ENCODE measurements at regions not wholly inside any gene's neighbourhood (a gene's known extent, or its start where the extent isn't known, plus 50 kb on each side); places are given as distances from the start of the nearest gene placed in this dataset.

- no peaks in the 10 kb centered on the region for H3K36me3 ChIP-seq (ENCODE audit: low read depth, missing control alignments)
- 67 to 71% methylated on average over 7 of the region's 7 CpGs for WGBS, 2 donors
- TF ChIP-seq CTCF (IDR thresholded peaks at IDR 0.05): no peak
- no peak for TF ChIP-seq POLR2A (IDR thresholded peaks at IDR 0.05)
- no peaks in the 10 kb centered on the region for H3K27me3 ChIP-seq
- DNase-seq: no peak
- H3K4me1 ChIP-seq: no peaks in the 10 kb centered on the region
- no peak overlapping the region for H3K4me3 ChIP-seq
- no peaks in the 10 kb centered on the region for H3K9me3 ChIP-seq
- intact Hi-C loops (cut with DNase I; ENCODE audit: low total_unique reads): no loop called here
- H3K27ac ChIP-seq: no peak overlapping the region
Measured at GRCh38 chr10:33781606-33782395, 447.3 kb upstream of the NRP1 start.

- Histone ChIP-seq H3K36me3 (ENCODE audit: low read depth, missing control alignments) (no peaks in the 10 kb centered on the region), H3K27me3 (no peaks in the 10 kb centered on the region), H3K27ac (no peak overlapping the region), H3K4me3 (no peak overlapping the region), H3K9me3 (no peaks in the 10 kb centered on the region), H3K4me1 (no peaks in the 10 kb centered on the region)
- no peak for DNase-seq
- TF ChIP-seq CTCF (IDR thresholded peaks at IDR 0.05) (no peak), POLR2A (IDR thresholded peaks at IDR 0.05) (no peak)
- intact Hi-C loops (cut with DNase I; ENCODE audit: low total_unique reads): no loop called here
- WGBS, 2 donors: 78 to 84% methylated on average over 9 of the region's 9 CpGs
Measured at GRCh38 chr10:33780961-33781360, 446.5 kb upstream of the NRP1 start.

GRCh38 chr10:33777223-33777622, 442.8 kb upstream of the NRP1 start:
- TF ChIP-seq CTCF (IDR thresholded peaks at IDR 0.05): no peak
- no peak for DNase-seq
- 87 to 91% methylated on average over 10 of the region's 10 CpGs for WGBS, 2 donors
- intact Hi-C loops (cut with DNase I; ENCODE audit: low total_unique reads): no loop called here
- Histone ChIP-seq H3K36me3 (ENCODE audit: low read depth, missing control alignments) (no peaks in the 10 kb centered on the region), H3K4me1 (peaks cover 1% of the 10 kb centered on the region), H3K4me3 (no peak overlapping the region), H3K27me3 (no peaks in the 10 kb centered on the region), H3K27ac (no peak overlapping the region), H3K9me3 (no peaks in the 10 kb centered on the region)

GRCh38 chr10:33776419-33777070, 442.1 kb upstream of the NRP1 start:
- DNase-seq: no peak
- intact Hi-C loops (cut with DNase I; ENCODE audit: low total_unique reads): no loop called here
- no peaks in the 10 kb centered on the region for H3K27me3 ChIP-seq
- H3K36me3 ChIP-seq (ENCODE audit: low read depth, missing control alignments): no peaks in the 10 kb centered on the region
- H3K9me3 ChIP-seq: no peaks in the 10 kb centered on the region
- TF ChIP-seq CTCF (IDR thresholded peaks at IDR 0.05) (no peak), POLR2A (IDR thresholded peaks at IDR 0.05) (no peak)
- WGBS, 2 donors: 83 to 98% methylated on average over 2 of the region's 2 CpGs
- no peak overlapping the region for H3K4me3 ChIP-seq
- H3K4me1 ChIP-seq: peaks cover 4% of the 10 kb centered on the region
- H3K27ac ChIP-seq: no peak overlapping the region
